AG04450 (cell line): ENCODE measurements at regions not wholly inside any gene's neighbourhood (a gene's known extent, or its start where the extent isn't known, plus 50 kb on each side); places are given as distances from the start of the nearest gene placed in this dataset.

Experiments
- CTCF ChIA-PET: fragments of 300-600, 350-600 bp; formaldehyde crosslinking; extraction: SDS; loops from one replicate; lab custom pipeline; 2022; ENCODE audit warnings: antibody characterized with exemption, inconsistent platforms; lab: Charles Lee
- POLR2A ChIA-PET: fragments of 350-600 bp; formaldehyde crosslinking; extraction: SDS; loops from one replicate; lab custom pipeline; 2021; ENCODE audit warnings: antibody characterized with exemption, inconsistent platforms; lab: Yijun Ruan, JAX
- DNase-seq: peaks from one replicate; pipeline ENCODE4 v3.0.0-alpha.2; 2011; ENCODE audit warnings: low read depth, low spot score
- H3K27ac ChIP-seq: one replicate; pipeline ENCODE4 v1.5.1; 2012; ENCODE audit warnings: low read depth, low read length, control low read depth
- H3K27me3 ChIP-seq: one replicate; pipeline ENCODE4 v1.6.0; 2012; ENCODE audit warnings: low read length; ENCODE audit not compliant: control insufficient read depth, insufficient read depth
- H3K4me3 ChIP-seq: 2 replicates; pipeline ENCODE4 v1.5.1; 2011; ENCODE audit warnings: mild to moderate bottlenecking, low read depth, low read length, control low read depth
- H3K9me3 ChIP-seq: 2 replicates; pipeline ENCODE4 v1.5.1; 2012; ENCODE audit warnings: low read length; ENCODE audit not compliant: control insufficient read depth, insufficient read depth
- TF ChIP-seq, protein P1 (sequence below): IDR thresholded peaks from 2 replicates; pipeline ENCODE4 v1.5.1; 2011; ENCODE audit warnings: low read depth, low read length, control low read depth, inconsistent platforms

DNA sequence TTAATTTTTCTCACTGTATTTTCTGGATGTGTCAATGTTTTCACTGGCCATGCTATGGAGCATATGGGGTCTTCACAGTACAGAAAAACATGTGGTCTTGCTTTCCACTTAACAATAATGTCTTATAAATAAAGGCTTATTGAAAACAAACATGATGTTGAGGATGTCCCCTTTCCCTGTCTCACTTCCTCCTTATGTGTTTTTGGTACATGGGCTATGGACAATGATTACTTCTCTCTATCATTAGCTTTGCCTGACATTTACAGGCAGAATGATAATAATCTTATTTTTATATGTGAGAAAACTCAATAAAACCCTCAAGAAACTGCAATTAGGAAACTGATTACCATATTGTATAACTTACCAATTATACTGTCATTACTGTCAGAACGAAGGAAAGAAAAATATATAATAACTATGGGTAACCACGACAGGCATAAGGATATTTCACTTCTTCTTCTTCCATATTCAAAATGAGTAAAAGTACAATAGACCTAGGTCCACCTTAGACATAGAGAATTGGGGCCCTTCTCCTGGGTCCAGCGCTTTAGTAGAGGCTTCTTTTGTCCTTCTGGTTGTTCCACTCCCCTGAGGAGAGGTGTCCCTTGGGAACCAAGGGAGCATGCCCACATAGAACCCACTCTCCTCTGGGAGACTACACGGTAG is 375.0 kb downstream of the MAN2A1 start:
- POLR2A ChIA-PET: no interaction called here
- TF ChIP-seq, protein P1, sequence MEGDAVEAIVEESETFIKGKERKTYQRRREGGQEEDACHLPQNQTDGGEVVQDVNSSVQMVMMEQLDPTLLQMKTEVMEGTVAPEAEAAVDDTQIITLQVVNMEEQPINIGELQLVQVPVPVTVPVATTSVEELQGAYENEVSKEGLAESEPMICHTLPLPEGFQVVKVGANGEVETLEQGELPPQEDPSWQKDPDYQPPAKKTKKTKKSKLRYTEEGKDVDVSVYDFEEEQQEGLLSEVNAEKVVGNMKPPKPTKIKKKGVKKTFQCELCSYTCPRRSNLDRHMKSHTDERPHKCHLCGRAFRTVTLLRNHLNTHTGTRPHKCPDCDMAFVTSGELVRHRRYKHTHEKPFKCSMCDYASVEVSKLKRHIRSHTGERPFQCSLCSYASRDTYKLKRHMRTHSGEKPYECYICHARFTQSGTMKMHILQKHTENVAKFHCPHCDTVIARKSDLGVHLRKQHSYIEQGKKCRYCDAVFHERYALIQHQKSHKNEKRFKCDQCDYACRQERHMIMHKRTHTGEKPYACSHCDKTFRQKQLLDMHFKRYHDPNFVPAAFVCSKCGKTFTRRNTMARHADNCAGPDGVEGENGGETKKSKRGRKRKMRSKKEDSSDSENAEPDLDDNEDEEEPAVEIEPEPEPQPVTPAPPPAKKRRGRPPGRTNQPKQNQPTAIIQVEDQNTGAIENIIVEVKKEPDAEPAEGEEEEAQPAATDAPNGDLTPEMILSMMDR: no peak
- Histone ChIP-seq H3K4me3 (no peak overlapping the region), H3K9me3 (no peaks in the 10 kb centered on the region), H3K27me3 (no peaks in the 10 kb centered on the region), H3K27ac (no peak overlapping the region)
- CTCF ChIA-PET: no interaction called here
- no peak for DNase-seq

DNA sequence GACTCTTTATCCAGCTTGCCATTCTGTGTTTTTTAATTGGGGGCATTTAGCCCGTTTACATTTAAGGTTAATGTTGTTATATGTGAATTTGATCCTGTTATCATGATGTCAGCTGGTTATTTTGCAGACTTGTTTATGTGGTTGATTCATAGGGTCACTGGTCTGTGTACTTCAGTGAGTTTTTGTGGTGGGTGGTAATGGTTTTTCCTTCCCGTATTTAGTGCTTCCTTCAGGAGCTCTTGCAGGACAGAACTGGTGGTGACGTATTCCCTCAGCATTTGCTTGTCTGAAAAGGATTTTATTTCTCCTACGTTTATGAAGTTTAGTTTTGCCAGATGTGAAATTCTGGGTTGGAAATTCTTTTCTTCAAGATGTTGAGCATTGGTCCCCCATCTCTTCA is 381.1 kb downstream of the MAN2A1 start:
- CTCF ChIA-PET: no interaction called here
- Histone ChIP-seq H3K27me3 (no peaks in the 10 kb centered on the region), H3K27ac (no peak overlapping the region), H3K4me3 (no peak overlapping the region), H3K9me3 (peaks cover 8% of the 10 kb centered on the region)
- POLR2A ChIA-PET: no interaction called here
- TF ChIP-seq, protein P1: no peak
- DNase-seq: no peak

DNA sequence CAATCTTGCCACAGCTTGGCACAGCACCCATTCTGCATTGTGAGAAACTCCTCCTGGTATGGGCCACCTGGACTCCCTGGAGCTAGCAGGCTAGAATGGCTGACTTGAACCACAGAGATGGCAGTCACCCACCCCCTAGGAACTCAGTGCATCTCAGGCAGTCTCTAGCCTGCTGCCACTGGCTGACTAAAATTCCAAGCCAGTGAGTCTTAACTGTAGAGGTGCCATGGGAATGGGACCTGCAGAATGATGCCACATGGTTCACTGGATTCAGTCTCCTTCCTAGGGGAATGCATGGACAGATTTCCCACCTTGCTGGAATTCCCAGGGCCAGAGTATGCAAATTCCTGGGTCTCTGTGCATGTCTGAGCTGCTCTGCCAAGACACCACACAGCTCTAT is 382.9 kb downstream of the MAN2A1 start:
- POLR2A ChIA-PET: no interaction called here
- no peaks in the 10 kb centered on the region for H3K27me3 ChIP-seq
- peaks cover 8% of the 10 kb centered on the region for H3K9me3 ChIP-seq
- H3K4me3 ChIP-seq: no peak overlapping the region
- no peak for DNase-seq
- H3K27ac ChIP-seq: no peak overlapping the region
- CTCF ChIA-PET: no interaction called here
- TF ChIP-seq, protein P1: no peak

DNA sequence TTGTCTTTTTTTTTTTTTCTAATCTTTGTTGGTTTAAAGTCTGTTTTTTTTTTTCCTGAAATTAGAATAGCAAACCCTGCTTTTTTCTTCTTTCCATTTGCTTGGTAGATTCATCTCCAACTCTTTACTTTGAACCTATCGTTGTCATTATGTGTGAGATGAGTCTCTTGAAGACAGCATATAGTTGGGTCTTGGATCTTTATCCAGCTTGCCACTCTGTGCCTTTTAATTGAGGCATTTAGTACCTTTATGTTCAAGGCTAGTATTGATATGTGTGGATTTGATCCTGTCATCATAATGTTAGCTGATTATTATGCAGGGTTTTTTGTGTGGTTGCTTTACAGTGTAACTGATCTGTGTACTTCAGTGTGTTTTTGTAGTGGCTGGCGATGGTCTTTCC is 383.8 kb downstream of the MAN2A1 start:
- Histone ChIP-seq H3K27me3 (no peaks in the 10 kb centered on the region), H3K27ac (no peak overlapping the region), H3K9me3 (peaks cover 8% of the 10 kb centered on the region), H3K4me3 (no peak overlapping the region)
- ChIA-PET CTCF (no interaction called here), POLR2A (no interaction called here)
- no peak for DNase-seq
- TF ChIP-seq, protein P1: no peak

DNA sequence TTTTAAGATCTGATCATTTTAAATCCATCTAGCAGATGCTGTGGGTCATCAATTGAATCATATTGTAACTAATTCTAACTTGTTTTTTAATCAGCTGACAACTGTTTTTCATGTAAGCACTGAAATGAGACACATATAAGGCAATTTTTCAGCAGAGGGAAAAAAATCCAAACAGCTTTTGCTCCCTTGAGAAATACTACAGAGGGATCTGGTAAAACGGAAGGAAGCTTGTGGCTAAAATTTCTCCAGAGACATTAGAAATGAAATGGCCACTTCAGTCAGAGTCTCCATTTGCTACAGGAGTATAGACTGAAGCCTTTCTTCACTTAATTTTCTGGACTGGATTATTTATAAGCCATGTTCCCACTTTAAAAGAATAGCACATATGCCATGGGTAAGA is 385.9 kb downstream of the MAN2A1 start:
- no peak overlapping the region for H3K27ac ChIP-seq
- TF ChIP-seq, protein P1: no peak
- H3K4me3 ChIP-seq: no peak overlapping the region
- peaks cover 8% of the 10 kb centered on the region for H3K9me3 ChIP-seq
- H3K27me3 ChIP-seq: no peaks in the 10 kb centered on the region
- ChIA-PET CTCF (no interaction called here), POLR2A (no interaction called here)
- no peak for DNase-seq
